ENCODE measurements at regions not wholly inside any gene's neighbourhood (a gene's known extent, or its start where the extent isn't known, plus 50 kb on each side); places are given as distances from the start of the nearest gene placed in this dataset.

DNA sequence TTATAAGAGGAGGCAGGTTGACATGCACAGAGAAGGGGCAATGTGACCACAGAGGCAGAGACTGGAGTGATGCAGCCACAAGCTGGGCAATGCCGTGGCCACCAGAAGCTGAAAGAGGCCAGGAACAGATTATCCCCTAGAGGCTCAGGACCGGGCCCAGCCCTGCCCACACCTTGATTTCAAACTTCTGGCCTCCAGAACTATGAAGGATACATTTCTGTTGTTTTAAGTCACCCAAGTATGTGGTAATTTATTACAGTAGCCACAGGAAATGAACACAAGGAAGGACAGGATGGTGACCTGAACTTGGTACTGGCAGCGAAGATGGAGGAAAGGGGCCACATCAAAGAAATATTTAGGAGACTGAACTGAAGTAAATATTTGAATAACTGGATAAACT is 66.8 kb upstream of the RIOK3 start:
- no peaks in the 10 kb centered on the region for H3K4me1 ChIP-seq (ENCODE audit: control insufficient read depth, insufficient read depth, low read length, poor library complexity, severe bottlenecking)
- H3K36me3 ChIP-seq (ENCODE audit: control insufficient read depth, insufficient read depth, low read length), result peaks cover 3% of the 10 kb centered on the region
- WGBS, 2 experiments (ENCODE audit: insufficient coverage in 2 of 2), result 86 to 100% methylated on average over 1 of the region's 3 CpGs
- H3K9me3 ChIP-seq (ENCODE audit: control insufficient read depth, low read length), result no peaks in the 10 kb centered on the region
- no peak overlapping the region for H3K27ac ChIP-seq (ENCODE audit: low read depth, low read length, severe bottlenecking)
- H3K4me3 ChIP-seq (ENCODE audit: extremely low read depth, insufficient read depth, low read length, poor library complexity, severe bottlenecking), result no peak overlapping the region

DNA sequence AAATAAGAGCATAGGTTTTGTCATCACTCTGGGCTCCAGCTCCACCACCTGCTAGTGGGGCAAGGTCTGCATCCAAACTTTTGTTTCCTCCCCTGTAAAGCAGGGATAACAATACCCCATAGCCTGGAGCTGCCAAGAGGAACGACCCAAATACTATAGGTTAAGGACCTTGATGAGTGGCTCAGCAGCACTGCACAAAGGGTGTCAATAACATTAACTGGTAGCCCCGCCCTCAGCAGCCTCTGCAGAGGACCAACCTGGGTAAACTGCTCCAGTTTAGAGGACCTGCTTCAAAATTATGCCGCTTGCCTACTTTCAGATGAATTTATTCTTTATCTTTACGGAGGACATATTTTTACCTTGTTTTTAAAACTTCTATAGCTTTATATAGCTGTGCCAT is 65.8 kb upstream of the RIOK3 start:
- 56 to 75% methylated on average over 2 of the region's 4 CpGs for WGBS, 2 experiments (ENCODE audit: insufficient coverage in 2 of 2)
- H3K4me3 ChIP-seq (ENCODE audit: extremely low read depth, insufficient read depth, low read length, poor library complexity, severe bottlenecking), result no peak overlapping the region
- H3K9me3 ChIP-seq (ENCODE audit: control insufficient read depth, low read length), result no peaks in the 10 kb centered on the region
- H3K4me1 ChIP-seq (ENCODE audit: control insufficient read depth, insufficient read depth, low read length, poor library complexity, severe bottlenecking), result no peaks in the 10 kb centered on the region
- peaks cover 3% of the 10 kb centered on the region for H3K36me3 ChIP-seq (ENCODE audit: control insufficient read depth, insufficient read depth, low read length)
- H3K27ac ChIP-seq (ENCODE audit: low read depth, low read length, severe bottlenecking), result no peak overlapping the region

DNA sequence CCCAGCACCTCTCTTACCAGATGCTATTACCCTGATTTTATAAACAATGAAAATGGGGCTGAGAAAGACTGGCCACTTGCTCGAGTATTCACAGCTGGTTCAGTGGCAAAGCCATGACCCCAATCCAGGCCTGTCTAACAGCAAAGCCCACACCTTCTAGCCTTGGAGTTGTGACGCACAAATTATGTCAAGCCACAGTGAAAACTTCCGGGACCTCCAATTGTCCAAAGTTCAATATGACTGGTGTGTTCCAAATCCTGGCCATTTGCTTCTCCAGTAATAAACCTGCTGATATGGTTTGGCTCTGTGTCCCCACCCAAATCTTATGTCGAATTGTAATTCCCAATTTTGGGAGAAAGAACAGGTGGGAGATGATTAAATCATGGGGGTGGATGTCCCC is 64.7 kb upstream of the RIOK3 start:
- Histone ChIP-seq H3K4me3 (ENCODE audit: extremely low read depth, insufficient read depth, low read length, poor library complexity, severe bottlenecking) (no peak overlapping the region), H3K27ac (ENCODE audit: low read depth, low read length, severe bottlenecking) (no peak overlapping the region), H3K4me1 (ENCODE audit: control insufficient read depth, insufficient read depth, low read length, poor library complexity, severe bottlenecking) (no peaks in the 10 kb centered on the region), H3K9me3 (ENCODE audit: control insufficient read depth, low read length) (no peaks in the 10 kb centered on the region), H3K36me3 (ENCODE audit: control insufficient read depth, insufficient read depth, low read length) (no peaks in the 10 kb centered on the region)
- 90 to 100% methylated on average over 3 to 4 of the region's 4 CpGs for WGBS, 2 experiments (ENCODE audit: insufficient coverage in 2 of 2)

DNA sequence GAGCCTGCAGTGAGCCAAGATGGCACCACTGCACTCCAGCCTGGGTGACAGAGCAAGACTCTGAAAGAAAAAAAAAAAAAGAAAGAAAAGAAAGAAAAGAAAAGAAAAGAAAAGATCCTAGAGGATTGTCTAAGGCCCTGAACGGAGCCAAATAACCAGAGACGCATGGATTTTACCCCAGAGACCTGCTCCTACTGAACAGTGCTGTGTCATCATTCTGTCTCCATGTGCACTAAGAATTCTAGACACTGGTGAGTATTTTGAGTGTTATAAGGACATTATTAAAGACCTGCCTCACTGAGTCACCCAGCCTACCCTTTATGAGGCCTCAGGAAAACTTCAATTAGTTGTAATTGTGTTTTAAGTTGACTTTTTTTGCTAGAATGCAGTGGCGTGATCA is 61.9 kb upstream of the RIOK3 start:
- no peak overlapping the region for H3K4me3 ChIP-seq (ENCODE audit: extremely low read depth, insufficient read depth, low read length, poor library complexity, severe bottlenecking)
- H3K36me3 ChIP-seq (ENCODE audit: control insufficient read depth, insufficient read depth, low read length), result no peaks in the 10 kb centered on the region
- no peaks in the 10 kb centered on the region for H3K4me1 ChIP-seq (ENCODE audit: control insufficient read depth, insufficient read depth, low read length, poor library complexity, severe bottlenecking)
- 94 to 97% methylated on average over 2 to 3 of the region's 3 CpGs for WGBS, 2 experiments (ENCODE audit: insufficient coverage in 2 of 2)
- no peak overlapping the region for H3K27ac ChIP-seq (ENCODE audit: low read depth, low read length, severe bottlenecking)
- H3K9me3 ChIP-seq (ENCODE audit: control insufficient read depth, low read length), result no peaks in the 10 kb centered on the region

DNA sequence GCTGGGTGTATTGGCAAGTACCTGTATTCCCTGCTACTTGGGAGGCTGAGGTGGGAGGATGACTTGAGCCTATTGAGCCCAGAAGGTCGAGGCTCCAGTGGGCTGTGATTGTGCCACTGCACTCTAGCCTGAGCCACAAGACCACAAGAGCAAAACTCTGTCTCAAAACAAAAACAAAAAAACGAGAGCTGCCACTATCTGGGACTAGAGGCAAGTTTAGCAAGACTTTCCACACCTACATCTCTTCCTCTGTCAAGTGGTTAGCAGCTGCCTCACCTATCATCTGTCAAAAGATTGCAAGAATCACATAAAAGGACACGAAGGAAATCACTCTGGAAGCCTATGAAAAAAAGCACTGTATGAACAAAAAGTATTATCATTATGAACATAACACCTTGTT is 55.2 kb upstream of the RIOK3 start:
- Histone ChIP-seq H3K36me3 (ENCODE audit: control insufficient read depth, insufficient read depth, low read length) (no peaks in the 10 kb centered on the region), H3K4me1 (ENCODE audit: control insufficient read depth, insufficient read depth, low read length, poor library complexity, severe bottlenecking) (peaks cover 15% of the 10 kb centered on the region), H3K27ac (ENCODE audit: low read depth, low read length, severe bottlenecking) (no peak overlapping the region), H3K9me3 (ENCODE audit: control insufficient read depth, low read length) (no peaks in the 10 kb centered on the region), H3K4me3 (ENCODE audit: extremely low read depth, insufficient read depth, low read length, poor library complexity, severe bottlenecking) (no peak overlapping the region)
- whole genome bisulfite sequencing, 2 experiments (ENCODE audit: insufficient coverage in 2 of 2), result 83 to 93% methylated on average over 1 to 2 of the region's 3 CpGs

DNA sequence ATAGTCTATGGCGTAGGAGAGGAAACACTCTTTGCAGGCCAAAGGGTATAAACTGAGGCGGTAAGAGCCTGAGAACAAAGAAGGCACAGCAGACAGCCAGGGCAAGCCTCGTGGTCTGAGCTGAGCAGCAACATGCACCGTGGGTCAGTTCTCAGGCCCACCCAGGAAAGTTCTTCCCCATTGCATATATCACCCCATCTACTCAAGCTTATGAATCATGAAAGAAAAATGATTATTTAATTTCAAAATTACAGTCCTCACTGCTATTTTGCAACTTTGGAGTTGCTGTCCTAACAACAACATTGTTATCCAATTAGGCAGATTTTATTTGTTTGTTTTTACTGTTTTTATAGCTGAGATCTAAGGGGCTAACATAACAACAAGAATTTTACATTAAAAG is 54.7 kb upstream of the RIOK3 start:
- Histone ChIP-seq H3K36me3 (ENCODE audit: control insufficient read depth, insufficient read depth, low read length) (no peaks in the 10 kb centered on the region), H3K4me3 (ENCODE audit: extremely low read depth, insufficient read depth, low read length, poor library complexity, severe bottlenecking) (no peak overlapping the region)
- 84 to 90% methylated on average over 2 of the region's 4 CpGs for whole genome bisulfite sequencing, 2 experiments (ENCODE audit: insufficient coverage in 2 of 2)

DNA sequence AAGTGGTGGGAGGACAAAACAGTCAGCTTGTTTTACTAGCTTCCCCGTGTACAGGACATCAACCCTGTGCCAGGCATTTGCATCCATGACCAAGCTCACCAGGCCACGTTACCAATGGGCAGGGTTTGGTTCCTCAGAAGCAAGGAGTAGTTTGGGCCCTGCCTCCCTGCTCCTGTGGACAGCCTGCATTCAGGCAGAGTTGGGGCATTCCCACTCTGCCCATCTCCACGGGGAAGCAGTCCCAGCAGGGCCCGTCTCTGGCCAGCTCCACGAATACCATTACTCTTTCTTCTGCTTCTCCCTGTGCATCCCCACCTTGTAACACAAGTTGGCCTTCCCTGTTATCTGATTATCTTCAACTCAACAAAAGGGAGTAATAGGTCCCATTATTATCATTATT is 54.0 kb upstream of the RIOK3 start:
- Histone ChIP-seq H3K36me3 (ENCODE audit: control insufficient read depth, insufficient read depth, low read length) (peaks cover 2% of the 10 kb centered on the region), H3K4me3 (ENCODE audit: extremely low read depth, insufficient read depth, low read length, poor library complexity, severe bottlenecking) (no peak overlapping the region), H3K9me3 (ENCODE audit: control insufficient read depth, low read length) (no peaks in the 10 kb centered on the region), H3K4me1 (ENCODE audit: control insufficient read depth, insufficient read depth, low read length, poor library complexity, severe bottlenecking) (peaks cover 15% of the 10 kb centered on the region), H3K27ac (ENCODE audit: low read depth, low read length, severe bottlenecking) (no peak overlapping the region)
- 71 to 76% methylated on average over 5 of the region's 5 CpGs for WGBS, 2 experiments (ENCODE audit: insufficient coverage in 2 of 2)

More for the DNA sequence above, 54.7 kb upstream of the RIOK3 start:
- Histone ChIP-seq H3K4me1 (ENCODE audit: control insufficient read depth, insufficient read depth, low read length, poor library complexity, severe bottlenecking) (peaks cover 15% of the 10 kb centered on the region), H3K9me3 (ENCODE audit: control insufficient read depth, low read length) (no peaks in the 10 kb centered on the region), H3K27ac (ENCODE audit: low read depth, low read length, severe bottlenecking) (no peak overlapping the region)

DNA sequence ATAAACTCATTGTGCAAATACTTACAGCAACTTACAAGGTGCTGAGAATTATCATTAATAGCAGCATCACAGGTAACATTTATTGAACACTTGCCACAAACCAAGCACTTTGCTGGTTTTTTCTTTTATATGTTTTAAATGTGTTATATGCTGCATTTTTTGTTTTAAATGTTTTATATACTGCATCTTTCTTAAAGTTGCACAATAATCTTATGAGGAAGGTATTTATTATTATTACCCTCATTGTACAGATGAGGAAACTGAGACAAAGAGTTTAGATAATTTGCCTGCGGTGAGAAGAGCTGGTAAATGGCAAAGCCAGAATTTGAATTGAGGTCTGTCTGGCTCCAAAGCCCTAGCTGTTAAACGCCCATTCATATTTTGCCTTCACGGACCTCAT is 52.2 kb upstream of the RIOK3 start:
- Histone ChIP-seq H3K27ac (ENCODE audit: low read depth, low read length, severe bottlenecking) (peak overlapping the region; percentile 94), H3K36me3 (ENCODE audit: control insufficient read depth, insufficient read depth, low read length) (peaks cover 2% of the 10 kb centered on the region), H3K4me1 (ENCODE audit: control insufficient read depth, insufficient read depth, low read length, poor library complexity, severe bottlenecking) (peaks cover 15% of the 10 kb centered on the region), H3K4me3 (ENCODE audit: extremely low read depth, insufficient read depth, low read length, poor library complexity, severe bottlenecking) (no peak overlapping the region), H3K9me3 (ENCODE audit: control insufficient read depth, low read length) (no peaks in the 10 kb centered on the region)
- 93 to 95% methylated on average over 2 to 3 of the region's 3 CpGs for WGBS, 2 experiments (ENCODE audit: insufficient coverage in 2 of 2)

DNA sequence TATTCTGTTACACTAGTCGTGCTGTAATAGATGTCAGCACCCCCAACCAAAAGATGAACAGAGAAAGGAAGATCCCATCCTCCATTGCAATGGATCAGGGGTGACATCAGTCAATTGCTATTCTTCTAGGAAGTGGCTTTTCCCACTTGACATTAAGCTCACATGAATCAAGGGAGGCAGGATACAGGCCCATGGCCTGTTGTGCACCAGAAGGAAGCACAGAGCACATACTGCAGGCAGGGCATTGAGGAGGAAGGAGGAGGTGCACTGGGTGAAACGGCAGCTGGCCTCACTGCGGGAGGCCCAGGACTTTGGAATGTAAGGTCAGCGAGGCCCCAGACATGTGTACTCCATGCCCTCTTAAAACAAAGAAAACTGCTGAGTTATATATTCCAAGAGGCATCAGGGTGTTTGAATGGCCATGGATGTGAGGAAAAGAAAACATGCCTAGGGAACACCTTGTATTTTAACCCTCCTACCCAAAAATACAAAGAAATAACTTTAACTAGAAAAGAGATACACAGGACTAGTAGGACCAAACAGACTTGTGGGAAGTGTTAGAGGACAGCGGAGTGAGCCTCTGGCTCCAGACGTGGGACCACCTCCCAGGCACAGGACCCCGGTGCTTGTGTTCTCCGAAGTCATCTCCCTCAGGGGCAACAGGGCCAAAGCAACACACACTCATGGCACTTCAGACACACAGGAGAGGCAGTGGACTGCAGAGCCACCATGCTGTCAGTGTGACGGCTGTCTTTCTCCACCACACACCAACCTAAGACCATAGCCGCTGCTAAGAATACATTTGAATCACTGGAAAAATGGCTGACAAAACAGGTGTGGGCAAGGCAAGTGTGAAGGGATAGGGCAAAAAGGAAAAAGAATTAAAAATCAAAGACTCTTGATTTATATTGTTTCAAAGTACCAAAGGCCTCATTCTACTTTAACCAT is 51.4 kb upstream of the RIOK3 start:
- H3K36me3 ChIP-seq (ENCODE audit: control insufficient read depth, insufficient read depth, low read length), result peaks cover 2% of the 10 kb centered on the region
- H3K9me3 ChIP-seq (ENCODE audit: control insufficient read depth, low read length), result no peaks in the 10 kb centered on the region
- WGBS, 2 experiments (ENCODE audit: insufficient coverage in 2 of 2), result 45 to 97% methylated on average over 4 to 7 of the region's 10 CpGs
- H3K4me3 ChIP-seq (ENCODE audit: extremely low read depth, insufficient read depth, low read length, poor library complexity, severe bottlenecking), result no peak overlapping the region
- peak overlapping the region; percentile 94 for H3K27ac ChIP-seq (ENCODE audit: low read depth, low read length, severe bottlenecking)
- peaks cover 15% of the 10 kb centered on the region for H3K4me1 ChIP-seq (ENCODE audit: control insufficient read depth, insufficient read depth, low read length, poor library complexity, severe bottlenecking)
